Retina (tissue), 1 donor: ENCODE measurements at regions not wholly inside any gene's neighbourhood (a gene's known extent, or its start where the extent isn't known, plus 50 kb on each side); places are given as distances from the start of the nearest gene placed in this dataset.

ENCODE experiments used
- DNase-seq: peaks from one replicate; pipeline ENCODE4 v3.0.0-alpha.2; 2016

- no peak for DNase-seq
Observed at GRCh38 chr3:187465503-187465902, 97.3 kb downstream of the RTP4 start.

GRCh38 chr3:187464682-187465081 lies 96.5 kb downstream of the RTP4 start:
- no peak for DNase-seq

GRCh38 chr3:187458921-187459320 lies 90.7 kb downstream of the RTP4 start:
- peak; percentile 27 for DNase-seq

DNA sequence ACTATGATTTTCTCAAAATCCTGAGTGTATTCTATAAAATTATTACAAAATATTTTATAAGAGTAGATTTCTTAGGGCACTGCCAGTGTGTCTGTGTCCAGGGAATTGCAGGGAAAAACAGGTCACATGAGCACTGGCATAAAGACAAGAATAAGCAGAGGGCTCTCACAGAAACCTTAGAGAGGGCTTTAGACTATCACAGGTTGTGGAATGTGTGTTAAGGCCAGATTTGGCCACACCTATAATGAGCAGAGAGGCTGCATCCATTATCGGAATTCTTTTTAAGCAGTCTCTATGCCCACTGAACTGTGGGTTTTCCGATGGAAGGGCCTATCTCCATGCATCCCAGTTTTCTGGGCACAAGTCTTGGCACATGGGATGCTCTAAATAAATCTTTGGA lies 90.2 kb downstream of the RTP4 start:
- no peak for DNase-seq

GRCh38 chr3:187456250-187456649 lies 88.1 kb downstream of the RTP4 start:
- no peak for DNase-seq

- DNase-seq: no peak
Observed at GRCh38 chr3:187454085-187454815, 86.1 kb downstream of the RTP4 start.

DNA sequence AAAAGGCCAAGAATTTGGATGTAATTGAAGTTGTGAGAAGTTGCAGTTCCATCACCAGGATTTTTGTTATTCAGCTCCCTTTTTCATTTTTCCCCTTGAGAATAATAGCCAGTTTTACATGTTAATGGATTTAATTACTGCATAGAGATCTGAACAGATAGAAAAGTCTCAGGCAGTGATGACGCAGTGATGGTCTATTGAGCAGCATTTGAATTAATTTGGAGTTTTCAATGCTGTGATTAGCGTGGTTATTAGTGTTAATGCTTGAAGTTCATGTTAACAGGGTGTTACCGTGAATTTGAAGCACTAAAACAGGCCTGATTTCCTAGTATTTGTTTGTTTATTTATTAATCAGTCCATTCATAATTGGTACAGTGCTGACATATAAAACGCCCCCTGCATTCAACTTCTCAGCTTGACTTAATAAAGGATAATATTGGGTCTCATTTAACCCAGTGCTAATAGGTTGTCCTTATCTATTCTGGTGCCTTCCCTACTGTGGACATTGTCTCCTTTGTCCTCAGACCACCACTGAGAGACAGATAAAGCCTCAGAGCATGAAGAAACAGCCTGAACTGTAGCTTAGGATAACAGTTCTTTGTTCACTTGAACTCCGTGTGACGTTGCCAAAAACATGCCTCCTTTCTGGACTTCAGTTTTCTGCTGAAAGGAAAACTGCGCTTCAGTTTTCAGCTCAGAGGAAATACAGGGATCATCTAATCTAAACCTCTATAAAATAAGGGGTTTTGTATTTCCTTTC lies 82.4 kb downstream of the RTP4 start:
- DNase-seq: peak; percentile 43

DNA sequence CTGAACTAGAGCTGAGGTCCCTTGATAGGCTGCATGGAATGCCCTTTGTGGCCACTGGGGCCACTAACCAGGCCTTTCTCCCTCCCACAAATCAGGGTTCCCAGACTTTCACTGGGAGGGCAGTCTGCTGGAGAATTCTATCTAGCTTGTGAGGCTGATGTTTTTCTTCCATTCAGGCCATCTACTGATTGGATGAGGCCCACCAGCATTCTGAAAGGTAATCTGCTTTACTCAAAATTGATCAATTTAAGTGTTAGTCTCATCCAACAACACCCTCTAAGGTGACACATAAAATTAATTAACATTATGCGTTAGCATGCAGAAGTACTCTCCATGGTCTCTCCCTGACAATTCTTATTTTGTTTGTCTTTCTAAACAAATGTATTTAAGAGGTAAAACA lies 80.5 kb downstream of the RTP4 start:
- DNase-seq: no peak

DNA sequence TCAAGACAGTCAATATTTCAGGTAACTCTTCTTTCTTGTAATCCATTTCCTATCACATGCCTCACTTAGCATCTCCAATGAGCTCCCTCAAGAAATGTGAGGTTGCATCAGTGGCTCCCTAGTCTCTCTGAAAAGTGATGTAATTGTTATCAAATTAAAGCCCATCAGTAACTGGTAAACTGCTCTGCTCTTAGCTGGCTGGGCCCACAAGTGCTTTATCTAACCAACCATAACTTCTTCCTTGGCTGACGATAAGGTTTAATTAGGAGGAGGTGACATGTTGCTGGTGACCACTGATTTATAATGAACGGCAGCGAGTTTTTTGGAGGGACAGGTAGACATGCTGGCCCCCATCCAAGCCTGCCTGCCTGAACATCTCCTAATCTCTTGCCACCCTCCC lies 79.6 kb downstream of the RTP4 start:
- no peak for DNase-seq

- DNase-seq: peak; percentile 35
Observed at GRCh38 chr3:187445356-187445755, 77.2 kb downstream of the RTP4 start.

- DNase-seq: no peak
Observed at GRCh38 chr3:187434524-187434923, 66.3 kb downstream of the RTP4 start.

DNA sequence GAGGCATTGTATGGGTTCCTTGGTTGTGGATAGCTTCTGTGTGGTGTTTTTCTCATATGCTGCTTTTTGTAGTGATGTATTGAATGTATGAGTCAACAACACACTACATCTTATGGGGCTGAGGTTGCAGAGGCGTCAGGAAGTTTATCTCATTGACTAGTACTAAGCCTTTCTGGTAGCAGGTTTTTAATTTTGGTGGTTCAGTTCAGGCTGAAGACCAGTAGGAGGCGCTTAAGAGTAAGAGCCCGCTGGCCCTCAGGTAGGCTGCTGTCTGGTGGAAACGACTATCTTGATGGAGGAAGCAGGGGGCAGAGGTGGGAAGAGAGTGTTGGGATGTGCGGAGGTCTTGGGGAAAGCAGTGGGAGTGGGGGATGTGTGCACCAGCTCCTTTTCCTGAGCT lies 62.4 kb downstream of the RTP4 start:
- DNase-seq: no peak
